RPMI8226 (cell line): ENCODE measurements at regions not wholly inside any gene's neighbourhood (a gene's known extent, or its start where the extent isn't known, plus 50 kb on each side); places are given as distances from the start of the nearest gene placed in this dataset.

Experiments
- DNase-seq: peaks from one replicate; pipeline ENCODE4 v3.0.0-alpha.2; 2015

DNA sequence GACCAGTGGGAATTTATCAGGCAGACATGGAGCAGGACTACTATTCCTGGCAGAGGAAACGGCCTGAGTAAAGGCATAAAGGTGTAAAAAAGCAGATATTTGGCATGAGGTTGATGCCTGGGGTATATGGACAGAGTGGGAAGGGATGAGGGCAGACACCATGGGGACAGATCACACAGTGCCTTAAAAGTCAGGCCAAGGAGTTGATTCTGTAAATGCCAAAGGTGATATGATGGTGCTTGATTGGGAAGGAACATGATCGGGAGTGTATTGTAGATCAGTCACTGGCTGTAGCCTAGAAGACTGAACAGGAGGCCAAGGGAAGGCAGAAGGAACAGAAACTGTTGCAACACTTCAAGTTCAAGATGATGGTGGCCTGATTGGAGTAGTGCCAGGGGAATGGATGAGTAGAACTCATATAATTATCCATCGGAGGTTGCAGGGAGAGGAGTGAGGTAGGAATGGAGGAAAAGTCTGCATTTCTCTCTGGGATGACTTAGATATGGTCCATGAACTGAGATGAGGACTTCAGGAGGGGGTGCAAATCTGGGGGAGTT, 594.3 kb upstream of the KLF4 start:
- peak; percentile 11 for DNase-seq

GRCh38 chr9:108083160-108083750, 593.7 kb upstream of the KLF4 start:
- DNase-seq: peak; percentile 52

DNA sequence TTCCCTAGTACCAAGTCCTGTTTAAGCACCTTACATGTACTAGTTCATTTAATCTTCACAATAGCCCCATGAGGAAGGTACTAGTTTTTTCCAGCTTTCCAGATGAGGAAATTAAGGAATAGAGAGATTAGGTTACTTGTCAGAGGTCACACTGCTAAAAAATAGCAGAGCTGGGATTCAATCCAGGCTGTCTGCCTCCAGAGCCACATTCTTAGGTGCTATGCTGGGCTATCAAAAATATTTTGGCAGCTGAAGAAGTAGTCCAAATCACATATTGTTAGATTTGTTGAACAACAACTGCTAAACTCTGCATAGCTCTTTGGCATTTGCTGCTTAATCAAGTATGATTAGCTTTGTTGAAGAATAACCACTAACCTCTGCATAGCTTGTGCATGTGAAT, 591.5 kb upstream of the KLF4 start:
- no peak for DNase-seq

DNA sequence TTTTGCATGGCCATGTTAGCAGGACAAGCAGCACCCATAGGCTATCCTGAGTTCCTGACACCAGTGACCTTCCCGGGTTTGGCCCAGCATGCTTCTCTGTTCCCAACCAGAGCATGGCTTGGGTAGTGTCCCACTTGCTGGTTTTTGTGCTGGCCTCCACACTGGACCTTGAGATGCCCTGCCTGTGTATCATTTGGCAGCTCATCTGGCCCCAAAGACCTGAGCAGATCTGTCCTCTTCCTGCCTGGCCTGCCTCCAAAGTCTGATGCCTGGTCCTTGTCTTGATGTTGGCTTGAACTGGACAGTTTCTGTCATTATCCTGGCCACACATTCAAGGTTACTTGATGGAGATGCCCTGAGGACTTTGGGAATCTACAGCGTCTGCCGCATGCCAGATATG, 590.7 kb upstream of the KLF4 start:
- no peak for DNase-seq

DNA sequence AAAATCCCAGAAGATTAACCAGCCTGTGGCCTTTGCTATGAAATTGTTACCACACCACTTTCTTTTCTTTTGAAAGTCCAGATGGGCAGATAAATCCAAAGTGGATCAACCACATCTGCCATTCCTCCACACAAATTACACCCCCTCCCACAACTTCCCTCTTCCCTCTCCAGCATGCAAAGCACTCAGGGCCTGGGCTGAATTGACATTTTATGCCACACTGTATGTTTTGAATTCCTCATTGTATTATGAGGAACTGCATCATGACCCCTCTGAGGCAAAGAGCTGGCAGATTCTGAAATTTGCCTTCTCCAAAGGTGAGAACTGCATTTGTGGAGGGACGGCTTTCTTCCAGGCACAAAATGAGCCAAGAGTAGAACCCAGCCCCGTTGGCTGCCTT, 589.2 kb upstream of the KLF4 start:
- peak; percentile 8 for DNase-seq

DNA sequence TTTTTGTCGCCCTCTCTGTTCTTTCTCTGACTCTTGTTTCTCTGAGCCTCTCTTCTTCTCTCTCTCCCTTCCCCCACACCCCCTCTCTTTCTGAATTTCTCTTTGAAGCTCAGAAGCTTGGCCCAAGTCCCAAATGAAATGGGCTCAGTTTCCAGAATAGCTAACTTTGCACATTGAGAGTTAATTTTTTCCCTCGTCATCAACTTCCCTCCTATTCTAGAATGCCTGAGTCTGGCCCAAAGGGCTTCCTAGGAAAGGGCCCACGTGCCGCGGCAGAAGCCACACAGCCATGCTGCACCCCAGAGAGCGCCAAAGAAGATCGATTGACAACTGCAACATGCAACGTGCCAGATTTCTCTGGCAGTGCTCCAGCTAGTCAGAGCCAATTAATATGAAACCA, 588.8 kb upstream of the KLF4 start:
- DNase-seq: peak; percentile 73

GRCh38 chr9:108077556-108077955, 588.0 kb upstream of the KLF4 start:
- no peak for DNase-seq

- DNase-seq: peak; percentile 62
Observed at GRCh38 chr9:108074900-108075299, 585.3 kb upstream of the KLF4 start.

- peak; percentile 37 for DNase-seq
Observed at GRCh38 chr9:108073823-108074222, 584.3 kb upstream of the KLF4 start.

GRCh38 chr9:108072740-108073139, 583.2 kb upstream of the KLF4 start:
- DNase-seq: no peak

DNA sequence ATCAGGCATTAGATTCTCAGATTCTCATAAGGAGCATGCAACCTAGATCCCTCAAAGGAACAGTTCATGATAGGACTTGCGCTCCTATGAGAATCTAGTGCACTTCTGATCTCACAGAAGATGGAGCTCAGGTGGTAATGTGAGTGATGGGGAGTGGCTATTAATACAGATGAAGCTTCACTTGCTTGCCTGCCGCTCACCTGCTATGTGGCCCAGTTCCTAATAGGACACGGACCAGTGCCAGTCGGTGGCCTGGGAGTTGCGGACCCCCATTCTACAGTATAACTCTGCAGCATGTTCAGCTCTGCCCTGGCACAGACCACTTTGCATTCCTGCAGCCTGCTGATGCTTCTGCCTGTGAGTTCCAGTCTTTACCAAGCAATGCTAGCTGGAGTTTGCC, 581.3 kb upstream of the KLF4 start:
- no peak for DNase-seq

- DNase-seq: no peak
Observed at GRCh38 chr9:108069991-108070390, 580.4 kb upstream of the KLF4 start.

- DNase-seq: no peak
Observed at GRCh38 chr9:108062680-108063079, 573.1 kb upstream of the KLF4 start.

DNA sequence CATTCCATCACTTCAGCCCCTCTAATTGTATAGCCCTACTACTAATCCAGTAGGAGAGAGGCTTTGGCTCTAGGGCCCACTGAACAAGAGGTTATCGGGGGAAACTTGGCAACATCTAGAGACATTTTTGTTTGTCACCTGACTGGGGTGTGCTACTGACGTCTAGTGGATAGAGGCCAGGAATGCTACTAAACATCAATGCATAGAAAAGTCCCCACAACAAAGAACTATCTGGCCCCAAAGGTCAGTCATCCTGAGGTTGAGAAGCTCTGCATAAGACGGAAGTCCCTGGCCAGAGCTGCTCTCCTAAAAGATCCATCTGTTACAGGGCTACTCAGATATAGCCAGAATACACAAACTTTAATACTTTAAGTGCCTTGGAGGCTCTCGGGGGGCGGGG, 570.6 kb upstream of the KLF4 start:
- no peak for DNase-seq

GRCh38 chr9:108058135-108058814, 568.7 kb upstream of the KLF4 start:
- no peak for DNase-seq

GRCh38 chr9:108057421-108058134, 568.0 kb upstream of the KLF4 start:
- DNase-seq: no peak

DNA sequence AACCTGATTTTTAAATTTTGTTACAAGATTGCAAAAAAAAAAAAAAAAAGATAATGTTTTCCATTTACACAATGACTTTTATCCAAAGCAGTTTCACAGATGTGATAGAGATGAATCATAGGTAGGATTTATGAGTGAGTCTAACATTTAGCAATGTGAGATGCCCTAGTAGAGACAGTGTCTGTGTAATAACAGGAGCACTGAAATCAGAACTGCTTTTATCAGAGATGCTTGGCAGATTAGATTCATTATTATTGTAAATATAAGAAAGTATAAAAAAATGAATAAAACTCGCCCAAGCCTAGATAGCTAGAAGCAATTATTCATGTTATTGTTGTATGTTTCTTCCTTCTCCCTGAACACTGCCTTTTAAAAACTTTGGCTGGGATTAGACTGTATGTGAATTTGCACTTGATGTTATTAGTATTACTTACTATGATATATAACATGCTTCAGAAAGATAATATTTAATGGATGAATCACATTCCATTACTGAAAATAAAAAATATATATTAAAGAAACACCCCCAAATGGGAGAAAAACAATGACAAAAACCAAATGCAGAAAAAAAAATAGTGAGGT, 567.3 kb upstream of the KLF4 start:
- DNase-seq: no peak

- no peak for DNase-seq
Observed at GRCh38 chr9:108056084-108056804, 566.7 kb upstream of the KLF4 start.

DNA sequence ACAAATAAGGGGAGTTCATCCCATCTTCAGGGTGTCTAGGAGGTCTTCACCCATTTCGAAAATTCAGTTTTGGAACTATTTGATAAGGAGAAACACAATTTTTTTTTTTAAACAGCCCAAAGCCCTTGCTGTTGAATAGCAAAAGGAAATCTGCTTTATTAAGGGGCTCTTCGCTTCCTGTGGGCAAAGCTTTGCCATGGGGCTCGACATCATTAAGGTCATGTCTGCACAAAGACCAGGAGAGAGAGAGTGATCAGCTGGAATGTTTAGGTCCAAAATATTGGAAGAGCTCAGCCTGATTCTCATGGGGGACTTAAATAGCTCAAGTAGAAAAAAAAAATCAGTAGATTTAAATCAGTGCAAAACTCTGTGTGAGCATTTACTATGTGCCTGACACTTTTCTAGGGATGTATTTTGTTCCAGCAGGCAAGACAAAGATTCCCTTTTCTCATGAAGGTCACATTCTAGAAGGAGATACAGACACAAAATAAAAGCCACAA, 564.6 kb upstream of the KLF4 start:
- DNase-seq: no peak

DNA sequence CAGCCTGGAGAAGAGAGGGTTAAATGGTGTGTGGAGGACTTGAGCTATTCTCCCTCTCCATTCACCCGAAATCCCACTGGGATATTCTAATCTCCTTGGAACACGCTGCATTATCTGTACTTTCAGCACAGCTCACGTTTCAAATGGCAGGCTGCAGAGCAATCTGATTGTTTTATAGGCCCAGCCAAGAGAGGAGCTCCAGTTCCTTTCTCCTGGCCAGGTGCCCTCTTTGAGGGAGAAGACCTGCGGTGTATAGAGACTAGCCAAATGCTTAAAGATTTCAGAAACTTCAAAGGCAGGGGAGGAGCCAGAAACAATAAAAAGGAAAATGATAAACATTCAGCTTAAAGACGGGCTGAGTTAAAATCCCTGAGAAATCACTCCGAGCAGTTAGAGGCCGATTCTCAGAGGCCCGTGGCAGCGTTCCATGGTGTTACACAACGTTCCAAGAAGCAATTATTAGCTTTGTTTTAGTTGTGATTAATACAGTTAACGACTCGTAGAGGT, 564.0 kb upstream of the KLF4 start:
- no peak for DNase-seq

DNA sequence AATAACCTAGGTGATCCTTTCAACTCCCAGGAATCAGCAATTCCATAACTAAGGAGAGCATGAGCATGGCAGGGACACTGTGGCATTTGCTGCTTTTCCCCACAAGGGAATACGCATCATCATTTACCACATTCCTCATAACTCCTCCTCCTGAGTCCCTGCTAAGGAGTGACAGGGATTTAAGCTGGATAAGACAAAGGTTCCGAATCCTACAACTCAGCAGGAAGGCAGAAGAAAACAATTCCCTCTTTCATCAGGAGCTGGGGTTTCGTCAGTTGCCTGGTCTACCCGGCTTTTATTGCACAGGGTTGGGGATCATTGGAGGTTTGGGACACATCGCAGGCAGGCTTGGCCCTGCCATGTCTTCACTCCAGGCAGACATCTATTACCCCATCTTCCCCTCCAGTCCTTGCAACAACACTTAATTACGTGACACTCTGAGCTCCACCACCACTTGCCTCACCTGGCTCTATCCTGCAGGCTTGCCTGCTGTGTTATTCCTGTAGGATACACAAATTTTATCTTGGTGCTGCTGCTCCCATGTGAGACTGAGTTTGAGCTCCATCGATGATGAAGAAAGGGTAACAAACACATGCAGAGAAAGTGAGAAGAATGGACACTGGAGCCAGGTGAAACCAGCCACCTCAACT, 563.0 kb upstream of the KLF4 start:
- DNase-seq: no peak

DNA sequence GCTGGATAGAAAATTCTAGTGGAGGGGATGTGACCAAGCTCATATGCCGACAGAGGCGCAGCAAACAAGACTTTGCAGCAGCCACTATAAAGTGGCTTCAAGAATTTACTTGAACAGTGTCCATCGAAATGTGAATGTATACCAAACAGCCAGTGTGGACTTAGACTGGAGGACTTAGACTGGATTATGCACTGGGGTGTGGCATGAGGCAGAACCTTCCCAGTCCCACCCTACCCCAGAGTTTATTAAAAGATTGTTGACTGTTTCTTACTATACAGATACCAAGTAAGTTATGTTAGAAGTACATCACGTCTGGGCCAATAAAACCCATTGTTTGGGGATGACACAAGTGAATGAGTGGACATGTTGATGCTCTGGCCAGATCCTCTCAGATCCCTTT, 561.3 kb upstream of the KLF4 start:
- no peak for DNase-seq
